LNCaP clone FGC (cell line): ENCODE measurements at regions not wholly inside any gene's neighbourhood (a gene's known extent, or its start where the extent isn't known, plus 50 kb on each side); places are given as distances from the start of the nearest gene placed in this dataset.

Experiments used
- DNase-seq: peaks from one replicate; pipeline ENCODE4 v3.0.0-alpha.2; 2011; ENCODE audit warnings: low read depth
- H3K4me3 ChIP-seq: 2 replicates; pipeline ENCODE4 v1.5.1; 2011; ENCODE audit warnings: mild to moderate bottlenecking, low read depth, low read length, control low read depth
- TF ChIP-seq, protein P1 (sequence below): IDR thresholded peaks from 2 replicates; pipeline ENCODE4 v1.5.1; 2012; ENCODE audit warnings: mild to moderate bottlenecking; ENCODE audit not compliant: control insufficient read depth, insufficient read depth; ENCODE audit errors: extremely low read depth

DNA sequence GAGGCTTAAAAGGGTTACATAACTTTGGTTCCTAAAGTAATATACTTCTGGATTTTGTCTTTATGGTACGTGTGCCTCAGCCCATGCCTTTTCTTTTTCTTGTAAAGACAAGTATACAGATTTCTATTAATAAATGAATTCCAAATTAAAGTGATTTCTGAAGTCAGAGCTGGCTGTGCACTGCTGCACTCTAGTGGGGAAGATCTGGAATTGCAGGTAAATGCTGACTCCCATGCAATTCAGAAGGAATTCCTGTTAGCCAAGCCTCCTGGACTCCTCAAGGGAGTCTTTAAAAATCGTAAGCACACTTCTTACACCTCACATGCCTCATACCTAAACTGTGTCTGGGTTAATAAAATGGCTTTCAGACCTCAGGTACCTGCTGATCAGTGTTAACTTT is 118.4 kb upstream of the SLC7A1 start:
- TF ChIP-seq, protein P1, sequence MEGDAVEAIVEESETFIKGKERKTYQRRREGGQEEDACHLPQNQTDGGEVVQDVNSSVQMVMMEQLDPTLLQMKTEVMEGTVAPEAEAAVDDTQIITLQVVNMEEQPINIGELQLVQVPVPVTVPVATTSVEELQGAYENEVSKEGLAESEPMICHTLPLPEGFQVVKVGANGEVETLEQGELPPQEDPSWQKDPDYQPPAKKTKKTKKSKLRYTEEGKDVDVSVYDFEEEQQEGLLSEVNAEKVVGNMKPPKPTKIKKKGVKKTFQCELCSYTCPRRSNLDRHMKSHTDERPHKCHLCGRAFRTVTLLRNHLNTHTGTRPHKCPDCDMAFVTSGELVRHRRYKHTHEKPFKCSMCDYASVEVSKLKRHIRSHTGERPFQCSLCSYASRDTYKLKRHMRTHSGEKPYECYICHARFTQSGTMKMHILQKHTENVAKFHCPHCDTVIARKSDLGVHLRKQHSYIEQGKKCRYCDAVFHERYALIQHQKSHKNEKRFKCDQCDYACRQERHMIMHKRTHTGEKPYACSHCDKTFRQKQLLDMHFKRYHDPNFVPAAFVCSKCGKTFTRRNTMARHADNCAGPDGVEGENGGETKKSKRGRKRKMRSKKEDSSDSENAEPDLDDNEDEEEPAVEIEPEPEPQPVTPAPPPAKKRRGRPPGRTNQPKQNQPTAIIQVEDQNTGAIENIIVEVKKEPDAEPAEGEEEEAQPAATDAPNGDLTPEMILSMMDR, result peak; percentile 54
- H3K4me3 ChIP-seq, result no peak overlapping the region
- no peak for DNase-seq

DNA sequence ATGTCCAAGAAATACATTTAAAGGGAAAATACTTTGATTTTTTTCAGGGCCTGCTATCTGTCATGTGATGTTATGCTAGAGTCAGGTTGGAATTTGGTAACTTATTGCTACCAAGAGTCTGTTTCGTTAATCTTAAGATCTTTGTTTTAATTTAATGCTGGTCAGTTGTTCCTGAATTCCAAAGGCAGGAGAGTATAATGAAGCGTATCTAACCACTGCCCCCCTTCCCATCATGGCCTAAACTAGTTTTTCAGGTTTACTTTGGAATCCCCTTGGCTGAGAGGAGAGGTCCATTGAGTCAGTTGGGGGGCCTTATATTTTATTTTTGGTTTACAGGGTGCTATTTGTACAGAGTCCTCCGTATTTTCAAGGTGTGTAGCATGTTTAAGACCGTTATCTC is 116.3 kb upstream of the SLC7A1 start:
- no peak overlapping the region for H3K4me3 ChIP-seq
- TF ChIP-seq, protein P1, result no peak
- DNase-seq, result no peak

DNA sequence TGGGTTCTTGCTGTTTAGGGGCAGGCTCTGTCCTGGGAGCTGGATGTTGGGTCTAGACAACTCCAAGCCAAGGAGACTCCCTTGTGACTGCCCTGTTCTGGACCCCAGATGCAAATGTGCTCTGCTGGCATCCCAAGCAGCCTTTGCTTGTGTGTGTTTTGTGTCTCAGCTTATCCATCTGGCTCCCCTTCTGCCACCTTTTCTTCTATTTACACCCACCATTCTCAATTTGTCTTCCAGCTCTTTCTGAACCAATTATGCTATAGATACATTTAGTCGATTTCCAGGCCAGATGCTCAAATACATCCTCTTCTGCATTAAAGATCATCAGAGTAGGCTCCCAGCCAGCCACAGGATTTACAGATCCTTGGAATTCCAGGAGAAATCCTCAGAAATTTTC is 115.0 kb upstream of the SLC7A1 start:
- no peak for DNase-seq
- TF ChIP-seq, protein P1, result no peak

DNA sequence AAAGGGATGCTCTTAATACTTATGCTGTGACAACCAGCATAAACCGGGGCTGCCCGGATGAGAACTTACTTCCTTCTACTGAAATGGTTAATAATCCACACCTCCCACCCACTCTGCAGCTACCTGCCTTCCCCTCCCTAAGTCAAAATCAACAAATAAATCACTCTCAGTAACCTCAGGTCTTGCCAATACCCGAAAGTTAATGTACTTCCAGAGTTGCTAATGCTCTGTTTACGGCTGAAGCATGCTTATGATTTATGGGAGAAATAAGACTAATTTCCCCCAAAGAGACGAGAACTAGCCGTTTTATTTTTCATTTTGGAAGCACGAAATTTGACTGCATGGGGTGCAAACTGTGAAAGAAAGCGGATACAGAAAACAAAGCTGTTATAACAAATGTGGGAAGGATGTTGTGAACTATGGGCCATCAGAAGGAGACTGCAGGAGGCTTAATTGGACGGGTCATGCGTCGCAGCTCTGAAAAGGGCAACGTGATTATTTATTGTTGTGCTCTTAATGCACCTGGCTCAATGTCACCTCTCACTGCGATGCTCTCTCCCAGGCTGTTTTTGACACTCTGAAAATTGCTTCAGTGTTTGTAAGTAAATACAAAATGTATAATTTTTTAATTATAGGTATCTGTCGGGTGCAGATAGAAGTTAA is 114.0 kb upstream of the SLC7A1 start:
- DNase-seq, result no peak
- TF ChIP-seq, protein P1, result no peak
- no peak overlapping the region for H3K4me3 ChIP-seq

More for the DNA sequence above, 115.0 kb upstream of the SLC7A1 start:
- H3K4me3 ChIP-seq, result no peak overlapping the region

DNA sequence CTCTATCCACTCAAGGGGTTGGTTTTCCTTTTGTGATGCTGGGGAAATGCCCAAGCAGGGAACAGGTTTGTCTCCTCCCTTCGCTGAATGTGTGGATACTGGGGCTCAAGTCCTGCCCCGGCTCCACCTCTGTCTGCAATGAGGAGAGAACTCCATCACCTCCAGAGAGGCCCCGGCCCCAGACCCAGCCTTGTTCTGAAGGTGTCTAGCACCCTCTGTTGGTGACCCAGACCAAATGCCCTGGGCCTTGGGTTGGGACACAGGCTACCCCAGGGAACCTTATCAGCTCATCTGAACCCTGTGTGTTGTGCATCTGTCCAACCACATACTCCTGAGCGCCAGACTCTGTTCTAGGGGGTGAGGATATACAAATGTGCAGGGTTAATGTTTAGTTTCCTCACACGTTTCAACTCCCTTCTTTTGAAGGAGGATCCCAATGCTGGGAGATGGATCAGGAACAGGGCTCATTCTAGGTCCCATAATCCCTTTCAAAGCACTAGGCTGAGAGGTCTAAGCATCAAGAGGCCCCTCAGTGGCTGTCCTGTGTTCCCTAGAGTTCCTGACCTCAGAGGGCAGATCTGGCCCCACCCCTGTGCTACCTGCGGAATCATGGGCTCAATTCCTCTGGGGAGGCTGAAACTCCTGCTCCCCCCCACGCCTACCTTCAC is 112.5 kb upstream of the SLC7A1 start:
- no peak for DNase-seq
- TF ChIP-seq, protein P1, result peak; percentile 70
- no peak overlapping the region for H3K4me3 ChIP-seq

DNA sequence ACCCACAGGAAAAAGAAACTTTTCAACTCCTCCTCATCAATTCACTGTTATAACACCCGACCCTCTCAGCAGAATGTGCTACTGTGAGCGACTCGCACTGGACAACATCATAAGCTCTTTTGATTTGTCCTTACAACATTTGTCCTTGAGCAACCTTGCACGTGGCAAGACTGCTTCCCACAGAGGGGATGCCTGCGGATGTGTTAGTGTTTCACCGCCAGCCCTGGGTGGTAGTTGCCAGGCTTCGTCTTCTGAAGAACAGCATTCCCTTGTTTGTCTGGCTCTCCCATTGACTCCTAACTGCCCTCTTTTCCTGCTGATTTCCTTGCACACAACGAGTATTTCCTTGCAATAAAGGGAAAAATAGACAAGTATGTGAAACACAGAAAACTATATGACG is 111.4 kb upstream of the SLC7A1 start:
- DNase-seq, result no peak

More for the DNA sequence above, 111.4 kb upstream of the SLC7A1 start:
- TF ChIP-seq, protein P1, result no peak
- H3K4me3 ChIP-seq, result no peak overlapping the region
